ENCODE measurements at regions not wholly inside any gene's neighbourhood (a gene's known extent, or its start where the extent isn't known, plus 50 kb on each side); places are given as distances from the start of the nearest gene placed in this dataset.

DNA sequence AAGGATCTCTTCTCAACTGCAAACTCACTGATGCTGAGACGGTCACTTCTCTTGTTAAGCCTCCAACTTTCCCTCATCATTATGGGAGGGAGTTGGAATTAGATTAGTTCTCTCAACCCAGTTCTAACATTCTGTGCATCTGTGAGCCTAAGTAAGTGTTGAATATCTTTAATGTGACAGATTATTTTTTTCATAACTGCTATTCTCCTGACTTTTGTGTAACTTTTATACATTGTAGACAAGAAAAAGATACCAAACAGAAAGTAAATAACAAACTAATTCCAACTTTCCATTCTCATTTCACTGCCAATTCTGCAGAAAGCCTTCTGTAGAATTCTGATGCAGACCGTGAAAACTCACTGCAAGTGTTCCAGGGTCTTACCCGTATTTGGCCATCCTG, 813.5 kb downstream of the TLE4 start:
- TF ChIP-seq, protein P1, sequence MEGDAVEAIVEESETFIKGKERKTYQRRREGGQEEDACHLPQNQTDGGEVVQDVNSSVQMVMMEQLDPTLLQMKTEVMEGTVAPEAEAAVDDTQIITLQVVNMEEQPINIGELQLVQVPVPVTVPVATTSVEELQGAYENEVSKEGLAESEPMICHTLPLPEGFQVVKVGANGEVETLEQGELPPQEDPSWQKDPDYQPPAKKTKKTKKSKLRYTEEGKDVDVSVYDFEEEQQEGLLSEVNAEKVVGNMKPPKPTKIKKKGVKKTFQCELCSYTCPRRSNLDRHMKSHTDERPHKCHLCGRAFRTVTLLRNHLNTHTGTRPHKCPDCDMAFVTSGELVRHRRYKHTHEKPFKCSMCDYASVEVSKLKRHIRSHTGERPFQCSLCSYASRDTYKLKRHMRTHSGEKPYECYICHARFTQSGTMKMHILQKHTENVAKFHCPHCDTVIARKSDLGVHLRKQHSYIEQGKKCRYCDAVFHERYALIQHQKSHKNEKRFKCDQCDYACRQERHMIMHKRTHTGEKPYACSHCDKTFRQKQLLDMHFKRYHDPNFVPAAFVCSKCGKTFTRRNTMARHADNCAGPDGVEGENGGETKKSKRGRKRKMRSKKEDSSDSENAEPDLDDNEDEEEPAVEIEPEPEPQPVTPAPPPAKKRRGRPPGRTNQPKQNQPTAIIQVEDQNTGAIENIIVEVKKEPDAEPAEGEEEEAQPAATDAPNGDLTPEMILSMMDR (IDR thresholded peaks at IDR 0.05) = no peak
- TF ChIP-seq POLR2A (IDR thresholded peaks at IDR 0.05) = no peak

Measured in vagina (tissue), 2 donors.